GM18870 (cell line): ENCODE measurements at regions not wholly inside any gene's neighbourhood (a gene's known extent, or its start where the extent isn't known, plus 50 kb on each side); places are given as distances from the start of the nearest gene placed in this dataset.

Experiments
- ATAC-seq: cut with Tn5 transposase; IDR thresholded peaks from one replicate; pipeline ENCODE4 v1.9.1; 2021; ENCODE audit warnings: moderate library complexity; ENCODE audit not compliant: unreplicated experiment

DNA sequence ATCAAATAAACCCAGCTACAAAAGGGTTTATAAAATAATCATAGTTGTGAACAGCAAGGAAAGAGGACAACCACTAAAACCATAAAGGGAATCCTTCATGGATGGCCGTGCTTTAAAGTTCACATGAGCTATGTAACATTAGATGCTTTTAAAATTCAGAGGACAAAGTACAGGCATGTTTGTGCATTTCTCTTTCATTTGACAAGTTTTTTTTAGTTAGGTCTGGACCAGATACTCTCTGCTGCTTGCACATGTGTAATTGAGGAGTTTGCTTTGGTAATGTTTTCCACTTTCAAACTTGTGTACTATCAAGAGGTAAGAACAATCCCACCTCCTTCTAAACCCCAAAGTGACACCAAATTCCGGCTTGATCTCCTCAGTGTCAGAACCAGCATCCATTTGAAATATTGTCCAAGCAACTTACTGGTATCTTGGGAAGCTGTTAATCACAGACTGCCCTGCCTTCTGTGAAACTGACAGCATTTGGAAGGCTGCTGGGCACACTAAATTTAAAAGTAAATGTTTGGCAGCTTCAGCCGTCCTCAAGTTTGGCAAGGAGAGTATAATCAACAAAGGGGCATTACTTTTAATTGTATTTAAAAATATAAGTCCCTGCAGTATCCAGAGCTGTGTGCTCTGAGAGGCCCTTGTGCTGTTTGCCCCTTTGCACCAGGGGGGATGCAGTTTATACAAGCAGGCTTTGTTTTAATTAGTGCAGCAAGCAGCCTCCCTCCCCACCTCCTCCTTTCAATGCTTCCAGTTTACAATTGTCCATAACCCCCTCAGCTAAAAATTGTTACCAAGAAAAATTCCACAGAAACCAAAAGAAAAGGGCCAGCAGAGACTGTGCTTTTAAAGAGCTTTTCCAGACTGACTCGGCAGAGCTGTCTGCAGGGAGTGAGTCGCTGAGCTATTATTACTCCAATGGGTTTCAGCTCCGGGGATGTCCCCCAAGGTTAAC, 328.3 kb upstream of the MPDZ start:
- no peak for ATAC-seq

DNA sequence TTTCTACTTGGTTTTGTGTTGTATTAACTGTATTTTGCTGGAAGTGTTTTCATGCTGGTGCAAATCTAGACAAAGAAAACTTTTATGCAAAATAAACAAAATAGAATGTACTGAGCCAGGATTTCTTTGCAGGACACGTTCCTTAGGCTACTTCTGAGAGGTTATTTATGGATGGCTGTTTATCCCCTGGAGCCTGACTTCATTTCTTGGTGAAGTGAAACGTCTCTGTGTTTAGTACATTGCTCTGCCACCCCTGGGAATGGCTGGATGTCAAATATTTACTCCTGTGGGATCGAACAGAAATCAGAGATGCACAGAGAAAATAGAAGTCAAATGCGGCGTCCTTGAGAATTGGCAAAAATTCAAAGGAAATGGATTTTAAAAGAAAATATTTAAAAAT, 327.1 kb upstream of the MPDZ start:
- no peak for ATAC-seq

DNA sequence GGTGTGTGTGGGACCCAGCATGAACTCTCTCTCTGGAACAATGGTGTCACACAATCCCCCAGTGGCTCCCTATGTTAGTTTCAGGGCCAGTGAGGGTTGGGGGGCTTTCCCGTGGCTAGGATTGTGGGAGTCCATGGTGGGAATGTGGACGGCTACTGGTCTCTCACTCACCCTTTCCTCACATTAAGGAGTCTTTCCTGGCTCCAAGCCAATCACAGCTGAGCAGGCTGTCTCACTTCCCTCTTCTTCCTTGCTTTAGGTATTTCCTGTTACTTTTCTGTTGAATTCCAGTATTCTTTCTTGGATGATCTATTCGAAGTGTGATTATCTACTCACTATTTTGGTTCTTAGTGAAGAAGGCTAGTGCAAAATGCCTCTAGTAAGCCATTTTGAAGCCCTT, 324.4 kb upstream of the MPDZ start:
- no peak for ATAC-seq

DNA sequence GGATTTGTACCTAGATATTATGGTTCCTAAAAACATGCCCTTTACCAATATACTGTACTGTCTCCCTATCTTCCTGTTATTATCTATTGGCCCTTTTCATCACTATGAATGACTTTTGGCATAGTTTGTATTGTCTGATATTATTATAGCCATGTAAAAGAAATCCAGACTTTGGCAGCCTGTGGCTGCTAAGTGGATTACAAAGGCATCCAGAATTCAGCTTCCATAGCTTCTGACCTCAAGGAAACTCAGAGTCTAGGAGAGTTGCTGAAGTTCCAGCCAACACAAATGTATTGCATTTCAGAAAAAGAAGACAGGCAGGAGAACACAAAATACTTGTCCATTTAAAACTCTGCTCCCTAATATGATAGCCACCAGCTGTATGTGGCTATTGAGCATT, 319.2 kb upstream of the MPDZ start:
- no peak for ATAC-seq

DNA sequence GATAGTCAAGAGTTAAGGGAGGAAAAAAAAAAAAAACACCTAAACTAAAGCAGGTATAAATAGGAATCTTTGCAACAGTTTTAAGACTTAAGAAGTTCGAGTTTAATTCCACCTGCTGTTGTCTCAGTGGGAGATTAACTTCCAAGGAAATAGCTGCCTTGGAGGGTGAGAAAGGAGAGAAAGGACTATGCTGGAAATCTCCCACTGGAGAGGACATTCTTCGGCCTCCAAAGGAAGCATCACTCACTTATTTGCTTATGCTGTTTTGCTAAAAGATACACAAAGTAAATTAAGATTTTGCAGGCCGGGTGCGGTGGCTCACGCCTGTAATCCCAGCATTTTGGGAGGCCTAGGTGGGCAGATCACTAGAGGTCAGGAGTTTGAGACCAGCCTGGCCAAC, 317.9 kb upstream of the MPDZ start:
- ATAC-seq: no peak

DNA sequence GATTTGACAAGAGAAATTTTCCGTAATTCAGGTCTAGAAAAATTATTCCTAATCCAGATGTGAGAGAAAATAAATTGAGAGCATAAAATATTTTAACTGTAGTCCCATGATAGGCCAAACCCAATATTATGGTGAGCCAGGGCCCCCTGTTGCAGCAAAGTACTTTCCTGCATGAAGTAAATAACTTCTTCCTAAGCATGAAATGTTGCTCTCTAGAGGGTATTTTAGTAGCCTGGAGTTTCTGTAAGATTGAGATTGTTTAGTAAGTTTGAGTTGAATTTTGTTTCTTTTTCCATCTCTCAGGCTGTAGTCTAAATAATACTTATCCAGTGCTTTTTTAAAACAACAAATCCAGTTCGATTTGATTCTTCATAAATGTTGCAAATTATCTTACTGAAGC, 317.5 kb upstream of the MPDZ start:
- ATAC-seq: no peak

DNA sequence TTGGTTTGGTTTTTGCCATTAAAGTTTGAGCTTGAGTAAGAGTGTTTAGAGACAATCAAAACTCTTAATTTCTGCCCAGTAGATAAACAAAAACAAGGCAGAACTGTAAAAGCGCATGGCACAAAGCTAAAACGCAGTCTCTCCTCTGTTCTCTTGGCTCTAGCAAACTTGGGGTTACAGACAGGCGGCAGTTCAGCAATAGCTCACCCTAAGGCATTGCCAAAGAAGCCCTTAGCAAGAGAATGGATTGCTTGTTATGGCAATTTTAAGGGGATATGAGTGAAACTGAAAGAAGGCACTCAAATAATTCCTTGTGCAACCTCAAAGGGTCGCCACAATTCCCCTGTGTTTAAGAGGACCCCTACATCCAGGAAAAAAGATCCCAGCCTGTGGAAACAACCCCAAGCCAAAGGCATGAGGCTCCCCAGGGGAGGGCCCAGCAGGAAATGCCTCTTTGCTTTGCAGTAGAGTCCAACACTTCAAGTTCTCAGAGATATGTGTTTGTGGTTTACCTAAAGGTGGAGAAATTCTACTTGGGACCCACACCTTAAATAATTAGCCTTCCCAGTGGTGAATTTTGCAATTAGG, 317.0 kb upstream of the MPDZ start:
- ATAC-seq: no peak

DNA sequence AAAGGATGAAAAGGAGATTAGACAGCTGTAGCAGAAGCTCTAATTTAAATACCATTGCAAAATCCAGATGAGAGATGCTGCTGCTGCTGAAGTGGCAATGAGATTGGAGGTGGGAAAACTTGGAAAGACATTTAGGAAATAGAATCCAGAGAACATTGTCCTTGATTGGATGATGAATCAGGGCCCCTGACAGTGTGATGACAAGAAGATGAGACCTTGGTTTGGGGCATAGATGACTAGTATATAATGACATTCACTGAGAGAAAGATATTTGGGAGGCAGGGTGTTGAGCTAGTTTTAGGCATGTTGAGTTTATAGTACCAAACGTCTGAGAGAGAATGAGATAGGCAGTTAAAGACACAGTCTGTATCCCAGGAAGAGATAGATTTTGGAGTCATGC, 311.5 kb upstream of the MPDZ start:
- no peak for ATAC-seq

DNA sequence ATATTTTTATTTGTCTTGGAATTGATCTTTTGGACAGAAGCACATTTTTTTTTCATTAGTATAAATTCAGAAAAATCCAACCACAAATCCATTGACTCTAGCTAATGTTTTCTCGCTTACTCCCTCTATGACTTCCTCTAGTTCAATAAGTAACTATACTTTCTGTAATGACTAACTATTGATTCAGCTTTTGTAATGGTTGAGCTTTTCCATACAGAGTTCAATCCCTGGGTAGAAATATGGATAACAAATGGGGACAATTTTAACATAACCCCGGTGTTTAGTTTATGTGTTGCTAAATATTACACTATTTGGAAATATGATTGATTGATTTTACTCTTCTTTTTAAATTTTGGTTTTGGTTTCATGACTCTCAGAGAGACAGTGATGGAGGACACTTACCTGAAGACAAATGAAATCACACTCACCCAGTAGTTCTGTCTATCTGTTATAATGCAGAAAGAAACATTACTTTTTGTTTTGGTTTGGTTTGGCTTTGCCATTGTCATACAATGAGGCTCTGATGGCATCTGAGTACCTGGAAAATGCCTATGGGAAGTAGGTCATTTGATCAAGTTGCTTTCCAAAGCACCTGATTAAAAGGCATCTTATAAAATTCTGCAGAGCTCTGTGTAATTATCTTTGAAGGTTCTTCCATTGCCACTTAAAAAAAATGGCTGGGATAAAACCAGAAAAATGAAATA, 309.7 kb upstream of the MPDZ start:
- ATAC-seq: no peak

DNA sequence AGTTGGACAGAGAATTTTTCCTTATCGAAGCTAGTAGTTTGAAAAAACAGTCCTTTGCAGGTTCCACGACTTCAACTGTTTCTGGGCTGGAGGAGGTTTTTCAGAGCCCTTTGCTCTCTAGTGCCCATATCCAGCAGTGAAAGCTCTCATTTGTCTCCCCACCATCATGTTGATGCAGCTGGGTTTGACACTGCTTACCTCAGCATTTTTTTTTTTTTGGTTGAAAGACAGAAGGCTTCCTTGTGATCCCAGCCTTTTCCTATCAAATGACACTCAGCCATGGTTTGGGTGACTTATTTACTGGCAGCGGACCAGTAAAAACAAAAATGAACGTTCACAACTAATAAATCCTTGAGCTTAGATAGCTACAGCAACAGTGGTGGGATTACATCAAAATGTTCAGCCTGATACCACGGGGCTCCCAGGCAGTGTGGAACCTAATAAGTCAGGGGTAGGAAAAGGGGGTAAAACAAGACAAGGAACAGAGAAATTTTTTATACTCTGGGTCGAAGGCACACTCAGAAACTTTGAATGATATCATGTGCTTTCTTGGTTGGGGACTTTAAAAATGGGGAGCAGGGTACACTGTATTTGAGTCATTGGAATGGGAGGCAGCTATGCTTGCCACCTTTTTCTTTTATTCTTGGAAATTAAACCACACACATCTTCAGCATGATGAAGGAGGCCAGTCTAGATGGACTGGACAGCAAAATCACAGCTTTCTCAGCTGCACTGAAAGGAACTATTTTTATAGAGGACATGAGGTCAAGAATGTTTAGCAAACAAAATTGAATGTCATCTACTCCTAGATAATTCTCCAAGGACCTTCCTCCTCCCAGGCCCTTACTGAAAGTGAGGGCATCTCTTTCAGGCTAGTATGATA, 308.9 kb upstream of the MPDZ start:
- ATAC-seq: no peak

DNA sequence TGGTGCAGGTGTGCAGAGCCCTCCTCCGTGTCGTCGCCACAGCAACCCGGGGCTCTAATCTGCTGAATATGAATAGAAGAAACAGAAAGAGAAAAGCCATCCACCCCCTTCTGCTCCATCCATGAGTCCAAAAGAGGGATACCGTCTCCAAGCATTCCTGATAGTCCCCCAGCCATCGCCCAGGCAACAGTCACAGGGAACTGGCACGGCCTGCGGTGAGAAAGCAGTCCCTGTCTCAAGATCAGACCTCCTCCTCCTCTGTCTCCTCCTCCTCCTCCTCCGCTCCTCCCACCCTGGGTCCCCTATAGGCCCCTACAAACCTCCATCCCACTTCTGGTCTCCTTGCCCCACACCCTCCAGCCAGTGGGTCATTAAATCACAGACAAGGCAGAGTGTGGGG, 308.1 kb upstream of the MPDZ start:
- ATAC-seq: no peak

DNA sequence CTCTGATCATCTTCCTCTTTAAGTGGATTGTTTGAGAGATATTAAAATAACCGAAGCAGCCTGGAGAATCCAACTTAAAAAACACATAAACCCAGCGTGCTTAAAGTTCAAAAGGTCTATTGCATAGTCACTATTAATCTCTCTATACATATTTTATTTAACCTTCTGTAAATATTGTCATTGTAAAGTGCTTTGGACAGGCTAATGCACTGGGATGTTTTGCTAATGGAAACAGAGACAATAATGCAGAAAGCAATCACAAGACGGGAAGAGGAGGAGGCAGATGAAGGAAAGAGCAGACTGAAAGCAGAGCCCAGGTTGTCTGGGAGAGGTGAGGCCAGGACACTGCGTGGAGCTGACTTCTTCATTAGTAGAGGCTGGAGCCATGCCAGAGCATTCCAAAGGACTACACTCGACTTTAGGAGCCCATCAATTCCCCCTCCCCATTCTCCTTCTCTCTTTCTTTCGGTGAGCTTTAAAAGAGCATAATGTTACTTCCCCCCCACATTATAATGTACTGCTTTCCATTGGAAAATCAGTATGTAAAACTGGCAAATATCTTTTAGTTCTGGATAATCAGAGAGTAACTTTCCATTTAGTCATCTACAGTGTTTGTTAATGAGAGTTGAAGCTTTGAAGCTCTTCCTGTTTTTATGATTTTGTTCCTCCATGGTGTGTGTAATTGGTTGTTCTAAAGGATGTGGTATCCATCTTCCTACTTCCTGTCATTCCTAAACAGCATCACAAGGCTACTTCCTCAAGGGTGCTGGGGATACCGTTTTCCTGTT, 307.3 kb upstream of the MPDZ start:
- ATAC-seq: no peak

DNA sequence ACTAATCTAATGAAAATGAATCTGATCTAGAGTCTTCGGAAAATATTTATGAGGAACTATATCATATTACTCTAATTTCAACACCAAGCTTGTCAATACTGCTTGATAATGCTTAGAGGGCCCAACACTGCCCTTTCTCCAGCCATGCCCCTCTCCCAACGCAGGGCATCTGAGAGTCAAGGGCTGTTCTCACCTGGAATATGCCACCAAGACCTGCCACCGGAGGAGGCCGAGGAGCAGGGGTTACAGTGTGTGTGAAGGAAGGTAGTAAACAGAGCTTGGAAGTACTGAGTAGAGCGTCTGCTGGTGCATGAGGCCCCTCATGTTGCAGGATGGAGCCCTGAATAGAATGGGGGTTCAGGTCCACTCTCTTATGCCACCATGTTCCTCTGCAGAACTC, 301.3 kb upstream of the MPDZ start:
- no peak for ATAC-seq

DNA sequence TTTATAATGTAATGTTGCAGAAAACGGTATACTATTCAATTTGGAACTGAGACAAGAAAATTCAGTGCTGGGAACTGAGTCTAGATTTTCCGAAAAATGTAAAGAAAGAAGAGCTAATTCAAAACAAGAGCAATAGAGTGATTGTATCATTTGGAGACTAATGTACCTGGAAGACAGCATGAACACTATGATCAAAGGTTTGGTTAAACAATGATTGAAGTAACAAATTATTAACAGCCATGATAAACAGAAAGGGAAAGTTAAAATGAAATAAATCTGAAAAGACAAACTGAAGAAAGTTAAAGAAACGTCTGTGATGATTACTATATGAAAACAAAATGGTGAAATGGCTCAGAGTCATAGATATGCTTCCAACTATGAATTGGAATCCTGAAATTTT, 300.6 kb upstream of the MPDZ start:
- no peak for ATAC-seq

DNA sequence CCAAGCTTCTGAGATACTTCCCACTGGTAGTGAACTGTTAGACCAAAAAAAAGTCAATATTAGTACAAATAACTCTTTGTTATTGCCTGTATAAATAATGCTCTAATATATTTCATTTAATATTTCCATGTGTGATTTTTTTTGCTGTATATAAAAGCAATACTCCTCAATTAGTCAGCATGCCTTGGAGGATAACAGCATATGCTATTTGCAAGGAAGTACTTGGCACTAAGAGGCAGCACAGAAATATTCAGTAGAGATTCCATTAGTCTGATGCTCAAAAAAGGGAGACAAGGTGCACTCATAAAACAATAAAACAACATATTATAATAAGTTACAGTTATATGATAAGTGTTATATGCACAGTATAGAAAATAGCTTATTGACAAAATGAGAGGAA, 296.6 kb upstream of the MPDZ start:
- ATAC-seq: no peak

DNA sequence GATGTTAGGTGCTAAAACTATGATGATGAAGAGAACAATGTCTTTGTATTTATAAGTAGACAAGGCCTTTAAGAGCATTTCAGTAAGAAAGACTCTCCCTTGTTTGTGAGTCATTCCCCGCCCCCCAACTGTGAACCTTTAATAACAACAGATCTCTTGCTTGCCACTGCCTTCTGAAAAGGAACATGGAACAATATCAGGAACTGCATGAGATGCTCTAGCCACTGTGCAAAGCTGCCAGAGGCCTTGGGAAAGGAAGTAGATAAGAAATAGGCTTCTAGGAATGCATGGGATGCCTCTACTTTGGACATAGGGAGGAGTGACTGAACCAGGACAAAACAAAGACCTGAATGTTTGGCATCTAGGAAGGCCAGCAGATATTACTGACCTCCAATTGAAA, 296.1 kb upstream of the MPDZ start:
- no peak for ATAC-seq

DNA sequence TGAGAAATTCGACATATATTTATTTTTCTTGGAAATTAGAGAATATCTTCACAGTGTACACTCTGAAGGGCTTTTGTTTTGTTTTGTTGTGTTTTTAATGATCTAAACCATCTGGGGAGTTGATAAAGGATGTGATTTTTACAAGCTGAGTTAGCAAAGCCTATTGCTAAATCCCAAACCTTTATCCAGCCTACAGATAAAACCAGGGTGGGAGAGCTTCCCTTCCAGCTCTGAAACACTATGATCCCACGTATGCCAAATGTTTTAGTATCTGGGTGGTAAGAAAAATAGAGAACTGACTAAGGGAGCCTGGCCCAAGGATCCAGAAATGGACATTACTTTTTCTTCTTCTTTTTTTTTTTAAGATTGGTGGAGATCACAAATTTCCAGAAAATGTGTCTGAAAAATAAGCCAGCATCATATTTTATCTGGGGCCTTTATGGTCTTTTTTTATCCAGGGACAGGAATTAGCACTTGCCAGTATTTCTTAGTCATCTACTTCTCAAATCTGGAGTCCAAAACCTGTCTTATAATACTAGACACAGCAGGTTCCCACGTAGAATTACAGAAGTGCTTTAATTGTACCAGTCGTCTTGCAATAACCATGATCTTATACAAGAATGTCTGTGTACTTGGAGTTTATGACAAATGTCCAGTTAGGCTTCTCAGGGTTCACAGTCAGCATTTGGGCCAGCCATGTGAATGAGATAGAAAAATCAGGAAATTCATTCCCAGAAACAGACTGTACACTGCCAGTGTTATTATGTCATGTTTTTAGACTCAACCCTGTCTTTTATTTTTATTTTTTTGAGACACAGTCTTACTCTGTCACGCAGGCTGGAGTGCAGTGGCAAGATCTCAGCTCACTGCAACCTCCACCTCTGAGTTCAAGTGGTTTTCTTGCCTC, 290.8 kb upstream of the MPDZ start:
- ATAC-seq: no peak

DNA sequence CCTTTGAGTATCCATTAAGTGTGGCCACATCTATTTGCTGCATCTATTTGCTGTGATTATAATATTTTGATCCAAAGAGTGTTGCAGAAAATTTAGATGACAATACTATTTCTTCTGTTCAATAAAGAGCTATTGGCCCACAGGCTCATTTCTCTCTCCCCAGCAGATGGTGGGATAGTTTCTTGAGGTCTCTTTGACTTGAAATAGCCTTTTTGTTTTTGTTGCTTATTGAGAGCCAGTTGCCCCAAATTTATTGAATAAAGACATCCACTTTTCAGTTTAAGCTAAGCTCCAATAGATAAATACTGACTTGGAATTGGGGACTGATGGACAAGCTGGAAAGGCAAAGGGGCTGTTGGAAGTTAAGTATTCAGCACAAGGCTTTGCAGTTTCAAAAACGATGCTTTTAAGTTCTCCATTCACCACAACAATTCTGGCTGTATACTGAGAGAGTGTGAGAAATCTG, 290.1 kb upstream of the MPDZ start:
- ATAC-seq: no peak
